Upper lobe of left lung (tissue), 6 donors: ENCODE measurements at regions not wholly inside any gene's neighbourhood (a gene's known extent, or its start where the extent isn't known, plus 50 kb on each side); places are given as distances from the start of the nearest gene placed in this dataset.
A peak's percentile ranks its signal among the peaks of the same experiment; 100 is the strongest.

Source experiments
- ATAC-seq, 2 donors: fragments of 200-7000 bp; cut with Tn5 transposase; one replicate each; pipeline ENCODE4 v1.9.1; 2022; ENCODE audit warnings: mild to moderate bottlenecking in 2 of 2, moderate library complexity in 2 of 2; ENCODE audit not compliant: low FRiP score in 2 of 2
- DNase-seq, 2 donors: peaks; one replicate each; pipeline ENCODE4 v3.0.0-alpha.2; 2019 to 2020
- H3K27ac ChIP-seq, 4 donors: fragments of 200-600 bp; sonication (generic); one replicate each; pipeline ENCODE4 v1.5.1; 2016 to 2019
- H3K27me3 ChIP-seq, 4 donors: fragments of 200-600 bp; sonication (generic); one replicate each; pipeline ENCODE4 v1.5.1; 2017 to 2019
- H3K36me3 ChIP-seq, 4 donors: fragments of 200-600 bp; sonication (generic); one replicate each; pipeline ENCODE4 v1.5.1; 2016 to 2019
- H3K4me1 ChIP-seq, 4 donors: fragments of 200-600 bp; sonication (generic); one replicate each; pipeline ENCODE4 v1.5.1; 2018 to 2019
- H3K4me3 ChIP-seq, 4 donors: fragments of 200-600 bp; sonication (generic); one replicate each; pipeline ENCODE4 v1.5.1; 2017 to 2019; ENCODE audit warnings: mild to moderate bottlenecking in 2 of 4, moderate library complexity in 1 of 4
- H3K9me3 ChIP-seq, 4 donors: fragments of 200-600 bp; sonication (generic); one replicate each; pipeline ENCODE4 v1.5.1; 2018 to 2019
- EP300 ChIP-seq, 4 donors: sonication (generic); formaldehyde crosslinking; IDR thresholded peaks; one replicate each; pipeline ENCODE4 v1.5.1; 2017; ENCODE audit warnings: antibody characterized with exemption in 4 of 4, control low read depth in 2 of 4
- POLR2A ChIP-seq, 4 donors: fragments of 450-650 bp; IDR thresholded peaks; one replicate each; pipeline ENCODE4 v1.5.1; 2016 to 2017; ENCODE audit warnings: antibody characterized with exemption in 4 of 4, mild to moderate bottlenecking in 2 of 4
- POLR2AphosphoS5 ChIP-seq, 2 donors: sonication (generic); formaldehyde crosslinking; IDR thresholded peaks; one replicate each; pipeline ENCODE4 v1.5.1; 2017; ENCODE audit warnings: antibody characterized with exemption in 2 of 2
- WGBS, 2 donors: methylation state at CpG; one replicate each; pipeline ENCODE4 v1.1.5; 2017 to 2018; 5-methylcytosine and 5-hydroxymethylcytosine counted together
- TF ChIP-seq, protein P1 (sequence below), 6 experiments: fragments of 450-650 bp in 4 of 6; fragments of 200-600 bp in 2 of 6; sonication (generic) in 2 of 6; IDR thresholded peaks; one replicate each; pipeline ENCODE4 v1.5.1; 2016 to 2019; ENCODE audit warnings: antibody characterized with exemption in 6 of 6
- donor health status: DM: no; HTN: no; CAD: no; lungs with moderate emphysema.
- donor health status: DM: no; HTN: yes; CAD: no; lungs with severe emphysema.

DNA sequence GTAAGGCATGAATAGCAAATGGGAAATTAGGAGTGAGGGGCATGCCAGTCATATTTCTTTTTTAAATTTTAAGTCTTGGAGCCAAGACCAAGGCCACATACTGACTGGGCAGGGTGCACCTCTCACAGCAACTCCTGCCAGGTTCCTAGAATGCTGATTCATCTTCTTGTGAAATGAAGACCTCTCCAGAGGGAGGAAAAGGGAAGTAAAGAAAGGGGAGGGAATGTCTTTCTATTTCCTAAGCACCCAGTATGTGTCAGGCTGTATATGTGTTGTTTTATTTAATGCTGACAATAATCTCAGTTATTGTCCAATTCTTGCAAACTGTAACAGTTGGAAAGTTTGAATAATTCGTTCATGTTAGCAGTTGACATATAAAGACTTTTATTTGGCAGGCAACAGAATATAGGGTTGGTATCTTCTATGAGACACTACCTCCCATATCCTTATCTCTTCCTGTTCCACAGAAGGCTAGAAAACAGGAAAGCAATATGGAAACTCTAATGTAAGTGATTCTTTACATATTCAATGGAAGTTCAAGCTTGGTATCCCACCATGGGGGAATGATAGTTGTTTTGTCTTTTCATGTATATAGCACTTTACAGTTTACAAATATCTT lies 259.1 kb upstream of the USP24 start:
- Histone ChIP-seq H3K9me3 (no peaks in the 10 kb centered on the region), H3K4me3 (no peak overlapping the region), H3K4me1 (peaks cover 5 to 24% (median 12%) of the 10 kb centered on the region in 4 donors), H3K27ac (no peak overlapping the region), H3K36me3 (no peaks in the 10 kb centered on the region), H3K27me3 (no peaks in the 10 kb centered on the region)
- DNase-seq (no peak), ATAC-seq (peak in 1 of 2 donors; percentile 44)
- no peak for TF ChIP-seq POLR2AphosphoS5 (IDR thresholded peaks at IDR 0.05)
- TF ChIP-seq, protein P1, sequence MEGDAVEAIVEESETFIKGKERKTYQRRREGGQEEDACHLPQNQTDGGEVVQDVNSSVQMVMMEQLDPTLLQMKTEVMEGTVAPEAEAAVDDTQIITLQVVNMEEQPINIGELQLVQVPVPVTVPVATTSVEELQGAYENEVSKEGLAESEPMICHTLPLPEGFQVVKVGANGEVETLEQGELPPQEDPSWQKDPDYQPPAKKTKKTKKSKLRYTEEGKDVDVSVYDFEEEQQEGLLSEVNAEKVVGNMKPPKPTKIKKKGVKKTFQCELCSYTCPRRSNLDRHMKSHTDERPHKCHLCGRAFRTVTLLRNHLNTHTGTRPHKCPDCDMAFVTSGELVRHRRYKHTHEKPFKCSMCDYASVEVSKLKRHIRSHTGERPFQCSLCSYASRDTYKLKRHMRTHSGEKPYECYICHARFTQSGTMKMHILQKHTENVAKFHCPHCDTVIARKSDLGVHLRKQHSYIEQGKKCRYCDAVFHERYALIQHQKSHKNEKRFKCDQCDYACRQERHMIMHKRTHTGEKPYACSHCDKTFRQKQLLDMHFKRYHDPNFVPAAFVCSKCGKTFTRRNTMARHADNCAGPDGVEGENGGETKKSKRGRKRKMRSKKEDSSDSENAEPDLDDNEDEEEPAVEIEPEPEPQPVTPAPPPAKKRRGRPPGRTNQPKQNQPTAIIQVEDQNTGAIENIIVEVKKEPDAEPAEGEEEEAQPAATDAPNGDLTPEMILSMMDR (IDR thresholded peaks at IDR 0.05): no peak
- WGBS, 2 donors: 32 to 51% methylated on average over 1 of the region's 1 CpG

DNA sequence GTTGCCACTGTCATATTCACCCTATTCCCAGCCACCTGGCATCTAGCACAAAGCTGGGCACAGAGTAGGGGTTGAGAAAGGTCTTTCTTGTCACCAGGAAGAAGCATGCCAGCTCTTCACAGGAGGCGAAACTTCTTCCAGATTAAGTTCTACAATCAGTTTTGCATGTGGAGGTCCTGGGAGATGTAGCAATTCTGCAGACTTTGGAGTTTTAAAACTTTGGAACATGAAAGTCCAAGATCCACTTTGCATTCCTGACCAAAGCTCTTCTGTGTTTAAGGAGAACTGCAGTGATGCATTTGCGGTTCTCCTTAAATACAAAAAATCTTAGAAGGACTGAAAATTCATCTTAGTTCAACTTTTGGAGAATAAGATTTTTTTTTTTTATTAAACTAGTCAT lies 258.5 kb upstream of the USP24 start:
- no peaks in the 10 kb centered on the region for H3K27me3 ChIP-seq
- 90 to 96% methylated on average over 2 of the region's 2 CpGs for WGBS, 2 donors
- H3K4me1 ChIP-seq: peaks cover 5 to 24% (median 12%) of the 10 kb centered on the region in 4 donors
- ATAC-seq (no peak), DNase-seq (no peak)
- H3K9me3 ChIP-seq: no peaks in the 10 kb centered on the region
- TF ChIP-seq, protein P1 (IDR thresholded peaks at IDR 0.05): no peak
- no peak for TF ChIP-seq EP300 (IDR thresholded peaks at IDR 0.05)
- no peak for TF ChIP-seq POLR2AphosphoS5 (IDR thresholded peaks at IDR 0.05)
- no peak for TF ChIP-seq POLR2A (IDR thresholded peaks at IDR 0.05)
- H3K27ac ChIP-seq: no peak overlapping the region
- no peak overlapping the region for H3K4me3 ChIP-seq
- H3K36me3 ChIP-seq: no peaks in the 10 kb centered on the region

DNA sequence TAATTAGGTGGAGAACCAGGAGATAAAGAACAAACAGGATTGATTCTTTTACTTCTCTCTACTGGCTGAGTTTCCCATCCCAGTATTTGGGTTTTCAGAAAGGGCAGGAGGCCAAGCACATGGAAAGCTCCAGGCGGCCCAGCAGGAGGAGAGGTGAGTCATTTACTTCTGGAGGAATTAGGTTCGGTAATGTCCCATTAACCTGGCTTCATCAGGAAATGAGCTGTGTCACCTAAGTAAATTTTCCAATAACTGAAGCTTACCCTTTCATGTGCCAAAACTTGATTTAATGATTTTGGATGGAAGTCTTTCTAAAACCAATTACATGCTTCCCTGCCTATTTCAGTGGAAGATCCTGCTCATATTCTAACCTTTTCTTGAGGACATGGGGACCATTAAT lies 257.6 kb upstream of the USP24 start:
- DNase-seq: no peak
- peaks cover 5 to 24% (median 12%) of the 10 kb centered on the region in 4 donors for H3K4me1 ChIP-seq
- no peaks in the 10 kb centered on the region for H3K36me3 ChIP-seq
- no peaks in the 10 kb centered on the region for H3K9me3 ChIP-seq
- H3K27me3 ChIP-seq: no peaks in the 10 kb centered on the region
- no peak for ATAC-seq
- no peak for TF ChIP-seq POLR2AphosphoS5 (IDR thresholded peaks at IDR 0.05)
- no peak for TF ChIP-seq EP300 (IDR thresholded peaks at IDR 0.05)
- TF ChIP-seq, protein P1 (IDR thresholded peaks at IDR 0.05): no peak
- no peak for TF ChIP-seq POLR2A (IDR thresholded peaks at IDR 0.05)
- WGBS, 2 donors: 72 to 80% methylated on average over 2 of the region's 2 CpGs
- H3K4me3 ChIP-seq: no peak overlapping the region
- no peak overlapping the region for H3K27ac ChIP-seq

DNA sequence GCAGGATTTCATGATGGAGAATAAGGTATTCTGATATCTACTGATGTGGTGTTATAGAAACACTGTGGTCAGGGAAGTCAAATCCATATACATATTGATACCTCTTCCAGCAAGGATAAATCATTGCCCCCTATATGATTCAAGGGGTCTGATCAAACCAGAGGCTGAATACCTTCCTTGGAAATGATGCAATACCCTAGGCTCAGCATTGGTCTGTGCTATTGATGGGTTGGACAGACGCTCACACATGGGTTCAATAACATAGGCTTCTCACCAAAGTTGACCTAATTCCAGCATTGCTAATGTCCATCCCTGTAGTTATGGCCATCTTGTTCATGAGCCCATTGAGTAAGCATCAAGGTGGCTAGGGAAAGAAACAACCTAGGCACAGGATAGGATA lies 257.0 kb upstream of the USP24 start:
- 96 to 100% methylated on average over 1 of the region's 1 CpG for WGBS, 2 donors
- no peak overlapping the region for H3K27ac ChIP-seq

More for the DNA sequence above, 257.0 kb upstream of the USP24 start:
- DNase-seq: no peak
- Histone ChIP-seq H3K4me1 (peaks cover 5 to 23% (median 12%) of the 10 kb centered on the region in 4 donors), H3K4me3 (no peak overlapping the region), H3K36me3 (no peaks in the 10 kb centered on the region), H3K27me3 (no peaks in the 10 kb centered on the region), H3K9me3 (no peaks in the 10 kb centered on the region)
- TF ChIP-seq POLR2AphosphoS5 (IDR thresholded peaks at IDR 0.05) (no peak), POLR2A (IDR thresholded peaks at IDR 0.05) (no peak), EP300 (IDR thresholded peaks at IDR 0.05) (no peak)
- TF ChIP-seq, protein P1 (IDR thresholded peaks at IDR 0.05): no peak
- ATAC-seq: no peak
